ENCODE measurements at regions not wholly inside any gene's neighbourhood (a gene's known extent, or its start where the extent isn't known, plus 50 kb on each side); places are given as distances from the start of the nearest gene placed in this dataset.

GRCh38 chr3:94524102-94524919, 461.4 kb downstream of the NSUN3 start:
- no peak overlapping the region for H3K9ac ChIP-seq (ENCODE audit: control insufficient read depth, extremely low read depth, insufficient read depth, low read length)
- no peaks in the 10 kb centered on the region for H3K9me1 ChIP-seq (ENCODE audit: control insufficient read depth, extremely low read depth, insufficient read depth, low read length)
- no peaks in the 10 kb centered on the region for H3K9me3 ChIP-seq (ENCODE audit: control insufficient read depth, low read depth, low read length)
- FAIRE-seq (no peak), DNase-seq (ENCODE audit: low read depth, low spot score) (no peak)
- H3K27ac ChIP-seq (ENCODE audit: control insufficient read depth, insufficient read depth, low read length), result no peak overlapping the region
- no peaks in the 10 kb centered on the region for H3K27me3 ChIP-seq (ENCODE audit: control insufficient read depth, extremely low read depth, insufficient read depth, low read length)
- H3K4me3 ChIP-seq (ENCODE audit: control insufficient read depth in 2 of 3, extremely low read depth in 1 of 3, insufficient read depth in 2 of 3, low read depth in 1 of 3, low read length in 3 of 3), result no peak overlapping the region
- no peaks in the 10 kb centered on the region for H3K4me1 ChIP-seq (ENCODE audit: control insufficient read depth, extremely low read depth, insufficient read depth, low read length)
- H2AFZ ChIP-seq (ENCODE audit: control insufficient read depth, low read length), result no peak overlapping the region
- TF ChIP-seq EZH2 (IDR thresholded peaks at IDR 0.05; ENCODE audit: low read length) (no peak), CTCF (optimal IDR thresholded peaks at IDR 0.05 in 1 of 3, IDR thresholded peaks at IDR 0.05 in 1 of 3, conservative IDR thresholded peaks at IDR 0.05 in 1 of 3; ENCODE audit: extremely low read depth in 1 of 3, insufficient read depth in 2 of 3, low read length in 3 of 3) (no peak)
- dilution Hi-C loops (cut with MboI; ENCODE audit: extremely low pct_ligation_motif_present, low sequenced_read_pairs), result no loop called here
- no peaks in the 10 kb centered on the region for H3K79me2 ChIP-seq (ENCODE audit: control insufficient read depth, insufficient read depth, low read length)
- no peaks in the 10 kb centered on the region for H4K20me1 ChIP-seq (ENCODE audit: control insufficient read depth, extremely low read depth, insufficient read depth, low read length)
- H3K36me3 ChIP-seq (ENCODE audit: control insufficient read depth in 2 of 2, extremely low read depth in 1 of 2, insufficient read depth in 2 of 2, low read length in 2 of 2), result no peaks in the 10 kb centered on the region
- H3K4me2 ChIP-seq (ENCODE audit: control insufficient read depth, extremely low read depth, insufficient read depth, low read depth, low read length), result no peak overlapping the region

GRCh38 chr3:94525043-94525442, 462.2 kb downstream of the NSUN3 start:
- no peaks in the 10 kb centered on the region for H4K20me1 ChIP-seq (ENCODE audit: control insufficient read depth, extremely low read depth, insufficient read depth, low read length)
- no peaks in the 10 kb centered on the region for H3K4me1 ChIP-seq (ENCODE audit: control insufficient read depth, extremely low read depth, insufficient read depth, low read length)
- H3K9me3 ChIP-seq (ENCODE audit: control insufficient read depth, low read depth, low read length), result no peaks in the 10 kb centered on the region
- dilution Hi-C loops (cut with MboI; ENCODE audit: extremely low pct_ligation_motif_present, low sequenced_read_pairs), result no loop called here
- no peak overlapping the region for H3K4me3 ChIP-seq (ENCODE audit: control insufficient read depth in 2 of 3, extremely low read depth in 1 of 3, insufficient read depth in 2 of 3, low read depth in 1 of 3, low read length in 3 of 3)
- no peaks in the 10 kb centered on the region for H3K9me1 ChIP-seq (ENCODE audit: control insufficient read depth, extremely low read depth, insufficient read depth, low read length)
- no peak for FAIRE-seq
- no peak overlapping the region for H3K4me2 ChIP-seq (ENCODE audit: control insufficient read depth, extremely low read depth, insufficient read depth, low read depth, low read length)
- H3K79me2 ChIP-seq (ENCODE audit: control insufficient read depth, insufficient read depth, low read length), result no peaks in the 10 kb centered on the region
- DNase-seq (ENCODE audit: low read depth, low spot score), result no peak
- no peaks in the 10 kb centered on the region for H3K36me3 ChIP-seq (ENCODE audit: control insufficient read depth in 2 of 2, extremely low read depth in 1 of 2, insufficient read depth in 2 of 2, low read length in 2 of 2)
- H3K9ac ChIP-seq (ENCODE audit: control insufficient read depth, extremely low read depth, insufficient read depth, low read length), result no peak overlapping the region
- TF ChIP-seq EZH2 (IDR thresholded peaks at IDR 0.05; ENCODE audit: low read length) (no peak), CTCF (optimal IDR thresholded peaks at IDR 0.05 in 1 of 3, IDR thresholded peaks at IDR 0.05 in 1 of 3, conservative IDR thresholded peaks at IDR 0.05 in 1 of 3; ENCODE audit: extremely low read depth in 1 of 3, insufficient read depth in 2 of 3, low read length in 3 of 3) (peak; percentile 64 to 79 (median 71))
- H3K27me3 ChIP-seq (ENCODE audit: control insufficient read depth, extremely low read depth, insufficient read depth, low read length), result no peaks in the 10 kb centered on the region
- no peak overlapping the region for H2AFZ ChIP-seq (ENCODE audit: control insufficient read depth, low read length)
- no peak overlapping the region for H3K27ac ChIP-seq (ENCODE audit: control insufficient read depth, insufficient read depth, low read length)

All from keratinocyte (primary cell).